HEK293 (cell line): ENCODE measurements at regions not wholly inside any gene's neighbourhood (a gene's known extent, or its start where the extent isn't known, plus 50 kb on each side); places are given as distances from the start of the nearest gene placed in this dataset.

ENCODE experiments used
- CTCF ChIP-seq: fragments of 450-650 bp; formaldehyde crosslinking; IDR thresholded peaks from 2 replicates; pipeline ENCODE4 v1.5.1; 2016; ENCODE audit warnings: missing biosample characterization, missing genetic modification characterization
- HOXA7 ChIP-seq: sonication (generic); formaldehyde crosslinking; IDR thresholded peaks from 2 replicates; pipeline ENCODE4 v1.8.1; 2022; ENCODE audit warnings: missing genetic modification reagents, borderline replicate concordance
- ZNF184 ChIP-seq: fragments of 450-650 bp; IDR thresholded peaks from 2 replicates; pipeline ENCODE4 v1.5.1; 2018; ENCODE audit warnings: missing biosample characterization, mild to moderate bottlenecking, missing genetic modification characterization
- ZNF221 ChIP-seq: fragments of 450-650 bp; formaldehyde crosslinking; IDR thresholded peaks from 2 replicates; pipeline ENCODE4 v1.5.1; 2017; ENCODE audit warnings: missing biosample characterization, missing genetic modification characterization, borderline replicate concordance
- ZNF558 ChIP-seq: fragments of 450-650 bp; formaldehyde crosslinking; IDR thresholded peaks from 2 replicates; pipeline ENCODE4 v1.5.1; 2016; ENCODE audit warnings: missing biosample characterization, missing genetic modification characterization
- ZNF670 ChIP-seq: fragments of 450-650 bp; formaldehyde crosslinking; IDR thresholded peaks from 2 replicates; pipeline ENCODE4 v1.5.1; 2016; ENCODE audit warnings: missing biosample characterization, missing genetic modification characterization, low read depth
- ZNF777 ChIP-seq: fragments of 450-650 bp; formaldehyde crosslinking; IDR thresholded peaks from 2 replicates; pipeline ENCODE4 v1.5.1; 2017; ENCODE audit warnings: missing biosample characterization, missing genetic modification characterization, borderline replicate concordance

GRCh38 chr5:125326150-125326510 lies 579.7 kb upstream of the ZNF608 start:
- peak; percentile 68; the same call in 1 of the 2 replicates for TF ChIP-seq ZNF558 (tag by site-specific recombination)
- TF ChIP-seq CTCF (tag by site-specific recombination), result no peak
- no peak for TF ChIP-seq ZNF221
- TF ChIP-seq HOXA7 (CRISPR knock-in tag), result no peak
- no peak for TF ChIP-seq ZNF670 (tag by site-specific recombination)
- no peak for TF ChIP-seq ZNF777 (tag by site-specific recombination)
- TF ChIP-seq ZNF184 (tag by site-specific recombination), result peak; percentile 92
